B cell (primary cell): ENCODE measurements at regions not wholly inside any gene's neighbourhood (a gene's known extent, or its start where the extent isn't known, plus 50 kb on each side); places are given as distances from the start of the nearest gene placed in this dataset.

Experiments
- EZH2 ChIP-seq: IDR thresholded peaks from 2 replicates; pipeline ENCODE4 v1.6.1; 2012; ENCODE audit warnings: borderline replicate concordance, low read depth, mild to moderate bottlenecking, moderate library complexity, low read length; ENCODE audit not compliant: insufficient read depth, poor library complexity, severe bottlenecking
- TF ChIP-seq, protein P1 (sequence below): fragments of 200-600 bp; IDR thresholded peaks from one replicate; pipeline ENCODE4 v1.8.0; 2022; ENCODE audit warnings: antibody characterized with exemption, mild to moderate bottlenecking

DNA sequence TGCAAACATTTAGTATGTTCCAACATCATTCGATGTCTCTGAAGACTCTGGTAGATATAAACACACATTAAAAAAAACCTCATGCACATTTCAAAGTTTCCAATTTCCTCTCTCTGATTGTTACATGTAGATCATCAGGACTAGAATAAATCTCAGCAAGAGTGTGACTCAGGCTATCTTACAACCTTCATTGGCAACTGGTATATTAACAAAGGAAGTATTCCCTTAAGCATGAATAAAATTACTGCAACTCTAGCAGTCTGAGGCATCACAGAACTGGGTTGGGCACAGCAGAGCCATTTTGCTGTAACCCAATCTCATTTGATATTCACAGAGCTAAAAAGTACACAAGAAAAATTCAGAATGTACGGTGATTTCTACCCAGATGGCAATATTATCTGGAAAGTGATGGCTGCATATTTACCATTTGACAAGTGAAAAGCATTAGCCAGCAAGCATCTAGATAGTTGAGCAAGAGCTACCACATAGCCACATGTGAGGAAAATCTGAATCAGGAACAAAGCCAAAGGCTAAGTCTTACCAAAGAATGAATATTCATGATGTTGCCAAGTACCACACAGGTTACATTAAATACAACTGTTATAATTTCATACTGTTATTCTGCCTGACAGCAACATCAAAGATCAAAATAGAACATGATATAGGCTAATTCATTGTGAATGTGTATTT lies 232.2 kb downstream of the CRPPA start:
- TF ChIP-seq EZH2, result no peak
- TF ChIP-seq, protein P1, sequence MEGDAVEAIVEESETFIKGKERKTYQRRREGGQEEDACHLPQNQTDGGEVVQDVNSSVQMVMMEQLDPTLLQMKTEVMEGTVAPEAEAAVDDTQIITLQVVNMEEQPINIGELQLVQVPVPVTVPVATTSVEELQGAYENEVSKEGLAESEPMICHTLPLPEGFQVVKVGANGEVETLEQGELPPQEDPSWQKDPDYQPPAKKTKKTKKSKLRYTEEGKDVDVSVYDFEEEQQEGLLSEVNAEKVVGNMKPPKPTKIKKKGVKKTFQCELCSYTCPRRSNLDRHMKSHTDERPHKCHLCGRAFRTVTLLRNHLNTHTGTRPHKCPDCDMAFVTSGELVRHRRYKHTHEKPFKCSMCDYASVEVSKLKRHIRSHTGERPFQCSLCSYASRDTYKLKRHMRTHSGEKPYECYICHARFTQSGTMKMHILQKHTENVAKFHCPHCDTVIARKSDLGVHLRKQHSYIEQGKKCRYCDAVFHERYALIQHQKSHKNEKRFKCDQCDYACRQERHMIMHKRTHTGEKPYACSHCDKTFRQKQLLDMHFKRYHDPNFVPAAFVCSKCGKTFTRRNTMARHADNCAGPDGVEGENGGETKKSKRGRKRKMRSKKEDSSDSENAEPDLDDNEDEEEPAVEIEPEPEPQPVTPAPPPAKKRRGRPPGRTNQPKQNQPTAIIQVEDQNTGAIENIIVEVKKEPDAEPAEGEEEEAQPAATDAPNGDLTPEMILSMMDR, result no peak
